KMS-11 (cell line): ENCODE measurements at regions not wholly inside any gene's neighbourhood (a gene's known extent, or its start where the extent isn't known, plus 50 kb on each side); places are given as distances from the start of the nearest gene placed in this dataset.

Source experiments
- H2AFZ ChIP-seq: fragments of 200-600 bp; sonication (generic); 2 replicates; pipeline ENCODE4 v1.6.1; 2016; ENCODE audit warnings: antibody characterized with exemption, mixed run types, low read depth
- H3K27ac ChIP-seq: fragments of 200-600 bp; sonication (generic); 2 replicates; pipeline ENCODE4 v1.6.1; 2016; ENCODE audit warnings: mild to moderate bottlenecking, mixed run types
- H3K27me3 ChIP-seq: fragments of 200-600 bp; sonication (generic); 2 replicates; pipeline ENCODE4 v1.6.1; 2017; ENCODE audit warnings: mild to moderate bottlenecking, low read depth, mixed run types, moderate library complexity; ENCODE audit not compliant: insufficient read depth
- H3K36me3 ChIP-seq: fragments of 200-600 bp; sonication (generic); 2 replicates; pipeline ENCODE4 v1.6.1; 2017; ENCODE audit warnings: mild to moderate bottlenecking, mixed run types; ENCODE audit not compliant: insufficient read depth
- H3K4me1 ChIP-seq: fragments of 200-600 bp; sonication (generic); 2 replicates; pipeline ENCODE4 v1.6.1; 2016; ENCODE audit warnings: mild to moderate bottlenecking, low read depth, mixed run types; ENCODE audit not compliant: poor library complexity, severe bottlenecking
- H3K4me2 ChIP-seq: fragments of 200-600 bp; sonication (generic); 2 replicates; pipeline ENCODE4 v1.7.0; 2016; ENCODE audit warnings: mild to moderate bottlenecking, mixed run types
- H3K4me3 ChIP-seq: fragments of 200-600 bp; sonication (generic); IDR thresholded peaks from 2 replicates; pipeline ENCODE4 v1.6.1; 2017; ENCODE audit warnings: low read depth, low read length, mixed read lengths; ENCODE audit not compliant: insufficient read depth
- H3K79me2 ChIP-seq: fragments of 200-600 bp; sonication (generic); 2 replicates; pipeline ENCODE4 v1.6.1; 2016; ENCODE audit warnings: low read depth, mixed run types; ENCODE audit not compliant: insufficient read depth
- H3K9ac ChIP-seq: fragments of 200-600 bp; sonication (generic); 2 replicates; pipeline ENCODE4 v1.6.1; 2016; ENCODE audit warnings: mild to moderate bottlenecking, mixed run types
- H4K20me1 ChIP-seq: fragments of 200-600 bp; sonication (generic); 2 replicates; pipeline ENCODE4 v1.6.1; 2016; ENCODE audit warnings: mild to moderate bottlenecking, mixed run types; ENCODE audit not compliant: insufficient read depth
- CTCF ChIP-seq: fragments of 200-600 bp; sonication (generic); conservative IDR thresholded peaks from 2 replicates; pipeline ENCODE4 v1.6.1; 2017; ENCODE audit warnings: low read depth, mild to moderate bottlenecking, antibody characterized with exemption, low read length, moderate library complexity, mixed read lengths

- no peaks in the 10 kb centered on the region for H3K79me2 ChIP-seq
Observed at GRCh38 chr7:42432644-42433043, 195.6 kb upstream of the GLI3 start.

GRCh38 chr7:42431873-42432272 is 194.9 kb upstream of the GLI3 start:
- H4K20me1 ChIP-seq = no peaks in the 10 kb centered on the region
- no peak for TF ChIP-seq CTCF
- no peaks in the 10 kb centered on the region for H3K36me3 ChIP-seq
- H3K27ac ChIP-seq = no peak overlapping the region
- no peak overlapping the region for H3K4me3 ChIP-seq
- no peaks in the 10 kb centered on the region for H3K27me3 ChIP-seq
- H3K9ac ChIP-seq = no peak overlapping the region
- no peaks in the 10 kb centered on the region for H3K79me2 ChIP-seq
- H3K4me2 ChIP-seq = no peak overlapping the region
- no peaks in the 10 kb centered on the region for H3K4me1 ChIP-seq
- no peak overlapping the region for H2AFZ ChIP-seq

More at GRCh38 chr7:42432644-42433043, 195.6 kb upstream of the GLI3 start:
- Histone ChIP-seq H3K4me1 (no peaks in the 10 kb centered on the region), H2AFZ (no peak overlapping the region), H3K9ac (no peak overlapping the region), H3K27ac (no peak overlapping the region), H3K4me2 (no peak overlapping the region), H4K20me1 (no peaks in the 10 kb centered on the region), H3K27me3 (no peaks in the 10 kb centered on the region), H3K36me3 (no peaks in the 10 kb centered on the region), H3K4me3 (no peak overlapping the region)
- TF ChIP-seq CTCF = no peak

GRCh38 chr7:42429339-42429738 is 192.3 kb upstream of the GLI3 start:
- Histone ChIP-seq H3K4me2 (no peak overlapping the region), H3K79me2 (no peaks in the 10 kb centered on the region), H2AFZ (no peak overlapping the region), H3K4me3 (no peak overlapping the region), H3K4me1 (no peaks in the 10 kb centered on the region), H3K27ac (no peak overlapping the region), H3K36me3 (no peaks in the 10 kb centered on the region), H4K20me1 (no peaks in the 10 kb centered on the region), H3K27me3 (no peaks in the 10 kb centered on the region), H3K9ac (no peak overlapping the region)
- TF ChIP-seq CTCF = no peak

- TF ChIP-seq CTCF = no peak
- Histone ChIP-seq H4K20me1 (no peaks in the 10 kb centered on the region), H3K4me3 (no peak overlapping the region), H3K27me3 (no peaks in the 10 kb centered on the region), H2AFZ (no peak overlapping the region), H3K36me3 (no peaks in the 10 kb centered on the region), H3K4me1 (no peaks in the 10 kb centered on the region), H3K4me2 (no peak overlapping the region), H3K27ac (no peak overlapping the region), H3K79me2 (no peaks in the 10 kb centered on the region), H3K9ac (no peak overlapping the region)
Observed at GRCh38 chr7:42426163-42426562, 189.2 kb upstream of the GLI3 start.

- Histone ChIP-seq H3K4me2 (no peak overlapping the region), H2AFZ (no peak overlapping the region), H3K27me3 (no peaks in the 10 kb centered on the region), H3K4me3 (no peak overlapping the region), H3K36me3 (no peaks in the 10 kb centered on the region), H3K79me2 (no peaks in the 10 kb centered on the region), H3K27ac (no peak overlapping the region), H4K20me1 (no peaks in the 10 kb centered on the region), H3K4me1 (no peaks in the 10 kb centered on the region), H3K9ac (no peak overlapping the region)
- TF ChIP-seq CTCF = no peak
Observed at GRCh38 chr7:42414941-42415505, 178.0 kb upstream of the GLI3 start.
